Brain microvascular endothelial cell (primary cell): ENCODE measurements at regions not wholly inside any gene's neighbourhood (a gene's known extent, or its start where the extent isn't known, plus 50 kb on each side); places are given as distances from the start of the nearest gene placed in this dataset.

Experiments
- DNase-seq: peaks from one replicate; pipeline ENCODE4 v3.0.0-alpha.2; 2020
- H3K27ac ChIP-seq: fragments of 250-450 bp; sonication (Bioruptor Pico); 2 replicates; pipeline ENCODE4 v1.5.1; 2020; ENCODE audit warnings: mild to moderate bottlenecking, moderate library complexity
- H3K27me3 ChIP-seq: fragments of 250-450 bp; sonication (Bioruptor Pico); replicated peaks from 2 replicates; pipeline ENCODE4 v1.5.1; 2020; ENCODE audit warnings: mild to moderate bottlenecking
- H3K36me3 ChIP-seq: fragments of 250-450 bp; sonication (Bioruptor Pico); replicated peaks from 2 replicates; pipeline ENCODE4 v1.5.1; 2020; ENCODE audit warnings: mild to moderate bottlenecking
- H3K4me3 ChIP-seq: 2 replicates; pipeline ENCODE4 v1.5.1; 2011; ENCODE audit warnings: low read depth, mild to moderate bottlenecking, control low read depth, low read length, moderate library complexity
- in situ Hi-C: cut with HindIII; loops from 2 replicates; pipeline ENCODE4 v1.10.0; 2017; ENCODE audit warnings: low sequenced_read_pairs, low pct_ligation_motif_present
- TF ChIP-seq, protein P1 (sequence below): IDR thresholded peaks from 2 replicates; pipeline ENCODE4 v1.5.1; 2011; ENCODE audit warnings: low read depth, mild to moderate bottlenecking, moderate library complexity, low read length, control low read depth, inconsistent platforms; ENCODE audit errors: missing control alignments

DNA sequence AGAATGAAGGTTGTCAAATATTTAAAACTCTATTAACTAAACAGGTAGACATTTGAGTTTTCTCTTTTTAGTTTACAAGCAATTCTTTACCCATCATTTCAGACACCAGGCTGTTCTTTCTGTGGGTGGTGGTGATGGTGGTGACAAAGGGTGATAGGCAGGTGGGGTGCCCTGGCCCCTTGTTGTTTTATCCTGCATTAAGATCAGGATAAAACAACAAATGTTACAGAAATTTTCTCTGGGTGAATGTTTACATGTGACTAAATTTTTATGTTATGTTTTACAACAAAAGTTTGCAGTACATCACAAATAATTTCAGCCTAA, 85.9 kb upstream of the MDM1 start:
- TF ChIP-seq, protein P1, sequence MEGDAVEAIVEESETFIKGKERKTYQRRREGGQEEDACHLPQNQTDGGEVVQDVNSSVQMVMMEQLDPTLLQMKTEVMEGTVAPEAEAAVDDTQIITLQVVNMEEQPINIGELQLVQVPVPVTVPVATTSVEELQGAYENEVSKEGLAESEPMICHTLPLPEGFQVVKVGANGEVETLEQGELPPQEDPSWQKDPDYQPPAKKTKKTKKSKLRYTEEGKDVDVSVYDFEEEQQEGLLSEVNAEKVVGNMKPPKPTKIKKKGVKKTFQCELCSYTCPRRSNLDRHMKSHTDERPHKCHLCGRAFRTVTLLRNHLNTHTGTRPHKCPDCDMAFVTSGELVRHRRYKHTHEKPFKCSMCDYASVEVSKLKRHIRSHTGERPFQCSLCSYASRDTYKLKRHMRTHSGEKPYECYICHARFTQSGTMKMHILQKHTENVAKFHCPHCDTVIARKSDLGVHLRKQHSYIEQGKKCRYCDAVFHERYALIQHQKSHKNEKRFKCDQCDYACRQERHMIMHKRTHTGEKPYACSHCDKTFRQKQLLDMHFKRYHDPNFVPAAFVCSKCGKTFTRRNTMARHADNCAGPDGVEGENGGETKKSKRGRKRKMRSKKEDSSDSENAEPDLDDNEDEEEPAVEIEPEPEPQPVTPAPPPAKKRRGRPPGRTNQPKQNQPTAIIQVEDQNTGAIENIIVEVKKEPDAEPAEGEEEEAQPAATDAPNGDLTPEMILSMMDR = no peak
- Histone ChIP-seq H3K4me3 (no peak overlapping the region), H3K27me3 (no peaks in the 10 kb centered on the region), H3K27ac (no peak overlapping the region), H3K36me3 (no peaks in the 10 kb centered on the region)
- in situ Hi-C loops = no loop called here
- no peak for DNase-seq

DNA sequence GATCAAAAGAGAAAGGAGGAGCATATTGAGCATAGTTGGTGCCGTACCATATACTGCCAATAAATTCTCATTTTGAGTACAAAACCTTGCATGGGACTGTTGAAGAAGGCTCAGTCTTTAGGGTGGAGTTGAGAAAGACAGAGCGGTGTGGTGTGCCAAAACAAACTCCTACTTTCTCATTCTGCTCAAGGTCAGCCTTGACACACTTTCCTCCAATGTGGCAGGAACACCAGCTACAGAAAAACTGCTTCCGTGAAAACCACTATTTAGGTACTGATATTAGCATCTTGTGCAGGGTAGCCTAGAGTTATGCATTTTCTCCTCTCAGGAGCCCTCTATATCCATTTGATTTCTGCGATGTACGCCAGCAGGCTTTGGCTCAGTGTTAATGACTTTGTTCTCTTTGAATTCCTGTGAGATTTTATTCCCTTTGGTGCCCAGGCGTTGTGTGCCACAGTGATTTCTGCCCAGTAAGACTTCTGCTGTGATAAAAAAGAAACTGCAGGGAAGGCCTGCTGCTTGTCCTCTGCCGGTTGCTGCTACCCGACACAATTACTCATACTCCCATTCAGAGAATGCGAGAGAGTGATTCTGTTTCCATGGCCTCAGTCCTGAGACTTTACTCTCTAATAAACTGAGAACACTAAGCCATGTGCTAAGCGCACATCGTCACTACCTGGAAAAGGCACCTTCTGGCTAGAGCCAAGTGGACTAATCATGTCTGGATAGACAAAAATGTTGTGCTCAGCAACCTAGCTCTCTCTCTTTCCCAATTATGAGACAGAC, 88.3 kb upstream of the MDM1 start:
- H3K4me3 ChIP-seq = no peak overlapping the region
- H3K36me3 ChIP-seq = no peaks in the 10 kb centered on the region
- no peaks in the 10 kb centered on the region for H3K27me3 ChIP-seq
- peak overlapping the region; percentile 15 for H3K27ac ChIP-seq
- TF ChIP-seq, protein P1 = no peak
- in situ Hi-C loops = no loop called here
- DNase-seq = peak; percentile 53

DNA sequence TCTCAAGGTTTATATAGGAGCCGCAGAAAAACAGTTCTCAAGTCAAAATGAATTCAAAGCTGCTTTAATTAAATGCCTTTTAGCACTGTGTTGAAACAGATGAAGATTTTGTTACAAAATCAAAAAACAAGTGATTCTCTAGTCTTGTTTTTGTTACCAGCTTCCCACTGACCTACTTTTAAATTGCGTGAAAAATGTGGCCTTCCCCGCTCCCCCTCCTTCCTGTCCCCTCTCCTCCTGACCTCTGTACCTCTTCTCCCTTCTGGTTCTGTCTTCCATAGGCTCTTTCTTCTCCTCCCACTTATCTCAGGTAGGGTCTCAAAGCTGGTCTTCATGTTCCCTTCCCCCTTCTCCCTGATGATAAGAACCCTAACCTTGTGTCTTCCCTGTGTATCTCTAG, 90.0 kb upstream of the MDM1 start:
- no peaks in the 10 kb centered on the region for H3K36me3 ChIP-seq
- no peak overlapping the region for H3K27ac ChIP-seq
- in situ Hi-C loops = no loop called here
- no peaks in the 10 kb centered on the region for H3K27me3 ChIP-seq
- TF ChIP-seq, protein P1 = no peak
- DNase-seq = no peak
- H3K4me3 ChIP-seq = no peak overlapping the region

GRCh38 chr12:68422956-68423574, 90.9 kb upstream of the MDM1 start:
- in situ Hi-C loops = no loop called here
- H3K4me3 ChIP-seq = no peak overlapping the region

DNA sequence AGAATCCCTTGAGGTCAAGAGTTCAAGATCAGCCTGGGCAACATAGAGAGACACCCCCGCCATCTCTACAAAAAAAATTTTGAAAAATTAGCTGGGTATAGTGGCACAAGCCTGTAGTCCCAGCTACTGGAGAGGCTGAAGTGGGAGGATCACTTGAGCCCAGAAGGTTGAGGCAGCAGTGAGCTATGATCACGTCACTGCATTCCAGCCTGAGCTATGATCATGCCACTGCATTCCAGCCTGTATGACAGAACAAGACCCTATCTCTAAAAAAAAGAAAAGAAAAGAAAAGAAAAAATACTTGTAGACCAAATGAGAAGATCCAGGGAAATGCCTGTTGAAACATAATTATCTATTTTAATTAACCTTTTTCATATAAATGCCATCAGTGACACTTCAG, 93.8 kb upstream of the MDM1 start:
- H3K27ac ChIP-seq = peak overlapping the region; percentile 84
- peak; percentile 97 for DNase-seq
- H3K27me3 ChIP-seq = no peaks in the 10 kb centered on the region
- no peak overlapping the region for H3K4me3 ChIP-seq
- TF ChIP-seq, protein P1 = no peak
- in situ Hi-C loops = no loop called here
- no peaks in the 10 kb centered on the region for H3K36me3 ChIP-seq

More at GRCh38 chr12:68422956-68423574, 90.9 kb upstream of the MDM1 start:
- no peak overlapping the region for H3K27ac ChIP-seq
- DNase-seq = peak; percentile 55
- H3K27me3 ChIP-seq = no peaks in the 10 kb centered on the region
- TF ChIP-seq, protein P1 = no peak
- no peaks in the 10 kb centered on the region for H3K36me3 ChIP-seq

DNA sequence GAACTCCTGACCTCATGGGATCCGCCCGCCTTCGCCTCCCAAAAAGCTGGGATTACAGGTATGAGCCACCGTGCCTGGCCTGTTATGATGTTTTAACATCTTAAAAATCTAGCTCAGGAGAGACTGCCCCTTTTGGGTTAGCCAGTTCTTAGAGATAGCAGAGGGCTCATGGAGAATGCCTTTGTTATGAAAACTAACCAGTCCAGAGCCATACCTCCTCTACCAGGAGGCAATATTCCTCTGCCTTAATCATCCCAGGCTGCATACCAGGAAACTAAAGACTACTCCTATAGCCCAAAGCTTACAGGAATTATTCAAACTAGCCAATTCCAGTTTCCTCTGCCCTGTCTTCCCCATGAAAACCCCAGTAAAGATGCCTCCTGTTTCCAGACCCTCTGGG, 96.0 kb upstream of the MDM1 start:
- in situ Hi-C loops = no loop called here
- TF ChIP-seq, protein P1 = no peak
- DNase-seq = no peak
- no peaks in the 10 kb centered on the region for H3K36me3 ChIP-seq
- no peak overlapping the region for H3K27ac ChIP-seq
- no peaks in the 10 kb centered on the region for H3K27me3 ChIP-seq
- no peak overlapping the region for H3K4me3 ChIP-seq
